ENCODE measurements at regions not wholly inside any gene's neighbourhood (a gene's known extent, or its start where the extent isn't known, plus 50 kb on each side); places are given as distances from the start of the nearest gene placed in this dataset.

DNA sequence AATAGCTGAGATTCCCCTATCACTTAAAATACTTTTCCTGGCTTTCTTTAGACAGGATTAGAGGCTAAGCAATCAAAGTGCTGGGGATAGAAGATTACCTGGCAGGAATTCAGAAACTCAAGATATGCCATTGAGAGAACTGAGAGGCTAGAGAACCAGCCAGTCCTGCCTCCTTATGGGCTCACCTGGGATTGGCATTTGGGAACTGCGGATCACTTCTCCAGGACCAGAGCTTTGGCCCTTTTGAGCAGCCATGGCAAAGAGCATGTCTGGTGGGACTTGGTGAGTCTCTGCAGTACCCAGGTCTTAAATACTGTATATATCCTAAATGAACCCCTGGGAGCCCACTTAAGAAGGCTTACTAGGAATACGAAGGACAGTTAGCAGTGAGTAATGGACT, 399.1 kb downstream of the BTBD3 start:
- TF ChIP-seq, protein P1, sequence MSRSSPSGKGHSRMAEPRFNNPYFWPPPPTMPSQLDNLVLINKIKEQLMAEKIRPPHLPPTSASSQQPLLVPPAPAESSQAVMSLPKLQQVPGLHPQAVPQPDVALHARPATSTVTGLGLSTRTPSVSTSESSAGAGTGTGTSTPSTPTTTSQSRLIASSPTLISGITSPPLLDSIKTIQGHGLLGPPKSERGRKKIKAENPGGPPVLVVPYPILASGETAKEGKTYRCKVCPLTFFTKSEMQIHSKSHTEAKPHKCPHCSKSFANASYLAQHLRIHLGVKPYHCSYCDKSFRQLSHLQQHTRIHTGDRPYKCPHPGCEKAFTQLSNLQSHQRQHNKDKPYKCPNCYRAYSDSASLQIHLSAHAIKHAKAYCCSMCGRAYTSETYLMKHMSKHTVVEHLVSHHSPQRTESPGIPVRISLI (tag by site-specific recombination; IDR thresholded peaks at IDR 0.05) = no peak
- TF ChIP-seq ZBTB7A (tag by site-specific recombination; IDR thresholded peaks at IDR 0.05; ENCODE audit: low read depth) = no peak
